ENCODE measurements at regions not wholly inside any gene's neighbourhood (a gene's known extent, or its start where the extent isn't known, plus 50 kb on each side); places are given as distances from the start of the nearest gene placed in this dataset.

GRCh38 chr6:3900744-3901336 lies 51.7 kb downstream of the FAM50B start:
- peaks cover 4% of the 10 kb centered on the region for H3K4me1 ChIP-seq (ENCODE audit: control insufficient read depth, insufficient read depth, low read length)
- H3K27ac ChIP-seq (ENCODE audit: insufficient read depth, low read depth, low read length, poor library complexity, severe bottlenecking) = no peak overlapping the region
- no peaks in the 10 kb centered on the region for H3K9me3 ChIP-seq (ENCODE audit: control insufficient read depth, low read length)
- H3K4me3 ChIP-seq (ENCODE audit: insufficient read depth, low read depth, low read length) = no peak overlapping the region
- no peaks in the 10 kb centered on the region for H3K27me3 ChIP-seq (ENCODE audit: control insufficient read depth, insufficient read depth, low read length, poor library complexity, severe bottlenecking)
- WGBS, 2 experiments = 94 to 95% methylated on average over 6 of the region's 6 CpGs
- no peaks in the 10 kb centered on the region for H3K36me3 ChIP-seq (ENCODE audit: control insufficient read depth, insufficient read depth, low read length)

DNA sequence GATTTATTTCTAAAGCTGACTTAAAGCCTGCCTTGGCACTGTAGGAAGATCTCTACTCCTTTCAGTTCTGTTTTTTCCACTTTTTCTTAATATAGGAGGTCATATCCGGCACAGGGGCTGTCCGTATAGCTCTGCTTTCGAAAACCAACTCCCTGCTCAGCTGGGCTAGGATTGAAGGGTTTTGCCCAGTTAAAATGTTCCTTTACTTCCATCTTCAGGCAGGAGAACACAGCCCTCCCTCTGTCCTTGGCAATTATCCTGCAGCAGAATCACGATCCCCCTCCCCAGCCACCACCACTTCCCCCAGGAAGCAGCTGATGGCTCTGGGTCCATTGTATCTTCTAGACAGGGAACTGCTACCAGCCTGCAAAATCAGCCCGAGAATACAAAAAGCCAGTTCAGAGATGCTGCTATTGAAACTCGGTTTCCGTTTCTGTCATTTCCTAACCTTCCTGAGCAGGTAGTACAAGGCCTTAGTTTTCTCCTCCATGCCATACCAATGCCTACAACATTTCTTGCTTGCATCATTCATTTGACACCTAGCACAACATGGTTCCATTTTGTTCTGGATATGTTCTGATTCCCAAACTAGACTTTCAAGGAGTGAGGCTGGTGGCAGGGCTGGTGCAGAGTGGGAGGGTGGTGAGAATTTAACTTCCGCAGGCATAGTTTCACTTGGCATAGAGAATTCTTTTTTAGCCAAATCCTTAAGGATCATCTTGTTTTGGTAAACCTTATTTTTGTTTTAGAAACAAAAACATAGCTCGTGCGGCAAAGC lies 53.9 kb downstream of the FAM50B start:
- H3K4me3 ChIP-seq (ENCODE audit: insufficient read depth, low read depth, low read length) = no peak overlapping the region
- no peak overlapping the region for H3K27ac ChIP-seq (ENCODE audit: insufficient read depth, low read depth, low read length, poor library complexity, severe bottlenecking)

GRCh38 chr6:3904518-3904917 lies 55.3 kb downstream of the FAM50B start:
- no peaks in the 10 kb centered on the region for H3K9me3 ChIP-seq (ENCODE audit: control insufficient read depth, low read length)

More for the DNA sequence above, 53.9 kb downstream of the FAM50B start:
- Histone ChIP-seq H3K36me3 (ENCODE audit: control insufficient read depth, insufficient read depth, low read length) (no peaks in the 10 kb centered on the region), H3K4me1 (ENCODE audit: control insufficient read depth, insufficient read depth, low read length) (peaks cover 4% of the 10 kb centered on the region), H3K27me3 (ENCODE audit: control insufficient read depth, insufficient read depth, low read length, poor library complexity, severe bottlenecking) (no peaks in the 10 kb centered on the region), H3K9me3 (ENCODE audit: control insufficient read depth, low read length) (no peaks in the 10 kb centered on the region)
- 91% methylated on average over 10 of the region's 10 CpGs for WGBS, 2 experiments

DNA sequence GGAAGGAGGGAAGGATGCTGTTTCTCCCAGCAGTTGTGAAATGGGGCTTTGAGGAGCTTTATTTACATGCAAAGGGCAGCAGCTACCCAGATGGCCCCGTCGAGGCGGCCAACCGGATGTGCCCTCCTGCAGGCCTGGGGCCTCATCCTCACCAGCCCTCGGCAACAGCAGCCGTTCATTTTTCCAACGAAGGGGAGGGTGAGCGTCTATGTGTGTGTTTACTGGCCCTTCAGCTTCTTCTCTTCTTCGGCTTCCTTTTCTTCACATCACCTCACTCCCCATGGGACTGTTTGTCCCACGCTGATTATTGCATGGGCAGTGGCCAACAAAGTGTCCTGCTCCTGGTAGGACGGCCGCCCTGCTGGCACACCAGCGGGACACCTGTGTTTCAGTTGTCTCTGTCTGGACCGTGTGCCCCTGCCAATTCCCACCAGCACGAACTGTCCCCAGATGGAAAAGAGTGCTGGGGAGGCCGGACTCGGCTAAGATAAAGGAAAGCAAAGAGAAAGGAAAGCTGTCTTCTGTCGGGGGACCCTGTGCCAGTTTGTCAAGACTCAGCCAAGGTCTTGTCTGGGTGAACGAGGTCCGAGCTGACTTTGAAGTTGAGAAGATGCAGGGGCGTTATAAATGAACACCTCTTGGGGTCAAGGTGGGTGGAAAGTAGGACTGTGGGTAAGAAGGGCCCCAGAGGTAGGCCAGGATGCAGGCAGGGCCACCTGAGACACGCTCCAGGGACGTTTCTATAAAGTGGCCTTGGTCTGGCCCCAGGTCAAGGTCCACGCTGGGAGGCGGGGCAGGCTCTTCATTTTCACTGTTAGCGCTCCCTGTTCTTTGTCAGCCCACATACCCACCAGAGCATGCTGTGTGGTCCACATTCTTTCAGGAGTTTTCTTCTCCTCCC lies 57.0 kb downstream of the FAM50B start:
- H3K4me3 ChIP-seq (ENCODE audit: insufficient read depth, low read depth, low read length) = no peak overlapping the region
- no peak overlapping the region for H3K27ac ChIP-seq (ENCODE audit: insufficient read depth, low read depth, low read length, poor library complexity, severe bottlenecking)
- H3K36me3 ChIP-seq (ENCODE audit: control insufficient read depth, insufficient read depth, low read length) = no peaks in the 10 kb centered on the region
- peaks cover 16% of the 10 kb centered on the region for H3K4me1 ChIP-seq (ENCODE audit: control insufficient read depth, insufficient read depth, low read length)
- H3K9me3 ChIP-seq (ENCODE audit: control insufficient read depth, low read length) = no peaks in the 10 kb centered on the region
- WGBS, 2 experiments = 56 to 60% methylated on average over 26 of the region's 26 CpGs
- no peaks in the 10 kb centered on the region for H3K27me3 ChIP-seq (ENCODE audit: control insufficient read depth, insufficient read depth, low read length, poor library complexity, severe bottlenecking)

More at GRCh38 chr6:3904518-3904917, 55.3 kb downstream of the FAM50B start:
- no peaks in the 10 kb centered on the region for H3K27me3 ChIP-seq (ENCODE audit: control insufficient read depth, insufficient read depth, low read length, poor library complexity, severe bottlenecking)
- H3K36me3 ChIP-seq (ENCODE audit: control insufficient read depth, insufficient read depth, low read length) = no peaks in the 10 kb centered on the region
- no peak overlapping the region for H3K4me3 ChIP-seq (ENCODE audit: insufficient read depth, low read depth, low read length)
- WGBS, 2 experiments = 87 to 92% methylated on average over 3 of the region's 3 CpGs
- H3K4me1 ChIP-seq (ENCODE audit: control insufficient read depth, insufficient read depth, low read length) = peaks cover 4% of the 10 kb centered on the region
- no peak overlapping the region for H3K27ac ChIP-seq (ENCODE audit: insufficient read depth, low read depth, low read length, poor library complexity, severe bottlenecking)

DNA sequence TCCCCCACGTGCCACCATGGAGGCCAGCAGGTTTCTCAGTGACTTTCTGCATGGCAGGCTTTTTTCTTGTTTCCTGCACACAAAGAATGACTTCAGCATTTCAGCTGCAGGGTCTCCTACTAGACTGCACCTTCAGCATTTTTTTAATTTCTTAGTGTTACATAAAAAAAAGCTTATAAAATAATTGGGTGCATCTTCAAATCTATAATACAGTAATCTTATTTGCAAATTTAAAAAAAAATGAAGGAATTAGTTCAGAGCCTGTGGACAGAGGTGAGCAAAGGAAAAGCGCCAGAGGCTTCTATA lies 57.6 kb downstream of the FAM50B start:
- Histone ChIP-seq H3K9me3 (ENCODE audit: control insufficient read depth, low read length) (no peaks in the 10 kb centered on the region), H3K4me1 (ENCODE audit: control insufficient read depth, insufficient read depth, low read length) (peaks cover 16% of the 10 kb centered on the region), H3K27ac (ENCODE audit: insufficient read depth, low read depth, low read length, poor library complexity, severe bottlenecking) (no peak overlapping the region), H3K27me3 (ENCODE audit: control insufficient read depth, insufficient read depth, low read length, poor library complexity, severe bottlenecking) (no peaks in the 10 kb centered on the region), H3K4me3 (ENCODE audit: insufficient read depth, low read depth, low read length) (no peak overlapping the region), H3K36me3 (ENCODE audit: control insufficient read depth, insufficient read depth, low read length) (no peaks in the 10 kb centered on the region)
- WGBS, 2 experiments = 53 to 58% methylated on average over 2 of the region's 2 CpGs

DNA sequence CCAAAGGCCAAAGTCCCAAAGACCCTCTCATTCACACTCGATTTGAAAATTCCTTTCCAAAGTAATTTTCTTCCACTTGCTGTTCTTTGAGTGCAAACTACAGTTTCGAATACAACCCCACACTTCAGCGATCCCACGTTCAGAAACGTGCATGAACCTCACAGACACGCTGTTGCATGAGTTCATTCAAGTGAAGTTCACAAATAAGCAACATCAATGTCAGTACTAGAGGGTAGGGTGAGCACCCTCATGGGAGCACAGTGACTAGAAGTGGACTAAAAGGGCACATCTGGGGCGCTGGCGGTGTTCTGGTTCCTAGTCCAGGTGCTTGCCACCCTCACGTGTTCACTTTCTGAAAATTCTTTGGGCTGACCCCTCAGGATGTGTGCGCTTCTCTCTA lies 59.0 kb downstream of the FAM50B start:
- Histone ChIP-seq H3K4me3 (ENCODE audit: insufficient read depth, low read depth, low read length) (no peak overlapping the region), H3K27ac (ENCODE audit: insufficient read depth, low read depth, low read length, poor library complexity, severe bottlenecking) (no peak overlapping the region), H3K9me3 (ENCODE audit: control insufficient read depth, low read length) (no peaks in the 10 kb centered on the region), H3K27me3 (ENCODE audit: control insufficient read depth, insufficient read depth, low read length, poor library complexity, severe bottlenecking) (no peaks in the 10 kb centered on the region), H3K4me1 (ENCODE audit: control insufficient read depth, insufficient read depth, low read length) (peaks cover 16% of the 10 kb centered on the region), H3K36me3 (ENCODE audit: control insufficient read depth, insufficient read depth, low read length) (no peaks in the 10 kb centered on the region)
- 93 to 94% methylated on average over 10 of the region's 10 CpGs for WGBS, 2 experiments

GRCh38 chr6:3908961-3909360 lies 59.8 kb downstream of the FAM50B start:
- Histone ChIP-seq H3K4me1 (ENCODE audit: control insufficient read depth, insufficient read depth, low read length) (peaks cover 16% of the 10 kb centered on the region), H3K9me3 (ENCODE audit: control insufficient read depth, low read length) (no peaks in the 10 kb centered on the region), H3K27ac (ENCODE audit: insufficient read depth, low read depth, low read length, poor library complexity, severe bottlenecking) (no peak overlapping the region), H3K36me3 (ENCODE audit: control insufficient read depth, insufficient read depth, low read length) (no peaks in the 10 kb centered on the region), H3K4me3 (ENCODE audit: insufficient read depth, low read depth, low read length) (no peak overlapping the region), H3K27me3 (ENCODE audit: control insufficient read depth, insufficient read depth, low read length, poor library complexity, severe bottlenecking) (no peaks in the 10 kb centered on the region)
- WGBS, 2 experiments = 91 to 92% methylated on average over 6 of the region's 6 CpGs

- Histone ChIP-seq H3K4me3 (ENCODE audit: insufficient read depth, low read depth, low read length) (no peak overlapping the region), H3K4me1 (ENCODE audit: control insufficient read depth, insufficient read depth, low read length) (peaks cover 16% of the 10 kb centered on the region), H3K9me3 (ENCODE audit: control insufficient read depth, low read length) (no peaks in the 10 kb centered on the region), H3K27me3 (ENCODE audit: control insufficient read depth, insufficient read depth, low read length, poor library complexity, severe bottlenecking) (no peaks in the 10 kb centered on the region), H3K36me3 (ENCODE audit: control insufficient read depth, insufficient read depth, low read length) (no peaks in the 10 kb centered on the region), H3K27ac (ENCODE audit: insufficient read depth, low read depth, low read length, poor library complexity, severe bottlenecking) (no peak overlapping the region)
- WGBS, 2 experiments = 39 to 50% methylated on average over 7 of the region's 7 CpGs
Measured at GRCh38 chr6:3910106-3910663, 61.0 kb downstream of the FAM50B start.

- no peaks in the 10 kb centered on the region for H3K36me3 ChIP-seq (ENCODE audit: control insufficient read depth, insufficient read depth, low read length)
- no peak overlapping the region for H3K27ac ChIP-seq (ENCODE audit: insufficient read depth, low read depth, low read length, poor library complexity, severe bottlenecking)
- H3K4me3 ChIP-seq (ENCODE audit: insufficient read depth, low read depth, low read length) = no peak overlapping the region
- H3K4me1 ChIP-seq (ENCODE audit: control insufficient read depth, insufficient read depth, low read length) = peaks cover 12% of the 10 kb centered on the region
- H3K27me3 ChIP-seq (ENCODE audit: control insufficient read depth, insufficient read depth, low read length, poor library complexity, severe bottlenecking) = no peaks in the 10 kb centered on the region
- no peaks in the 10 kb centered on the region for H3K9me3 ChIP-seq (ENCODE audit: control insufficient read depth, low read length)
- 94 to 97% methylated on average over 2 of the region's 2 CpGs for WGBS, 2 experiments
Measured at GRCh38 chr6:3911130-3911529, 62.0 kb downstream of the FAM50B start.

All from ectodermal cell (in vitro differentiated cells).